H9 (cell line): ENCODE measurements at regions not wholly inside any gene's neighbourhood (a gene's known extent, or its start where the extent isn't known, plus 50 kb on each side); places are given as distances from the start of the nearest gene placed in this dataset.

Experiments used
- DNase-seq: peaks from one replicate; pipeline ENCODE4 v3.0.0-alpha.2; 2017
- H2AFZ ChIP-seq: one replicate; pipeline ENCODE4 v1.6.1; 2013; ENCODE audit warnings: mild to moderate bottlenecking, low read length, control low read depth, moderate library complexity
- H2AK5ac ChIP-seq: 2 replicates; pipeline ENCODE4 v1.6.1; 2013; ENCODE audit warnings: low read length, control low read depth, mixed read lengths; ENCODE audit not compliant: insufficient read length
- H2BK120ac ChIP-seq: one replicate; pipeline ENCODE4 v1.6.1; 2013; ENCODE audit warnings: low read depth, mild to moderate bottlenecking, low read length, control low read depth, inconsistent platforms; ENCODE audit not compliant: poor library complexity, severe bottlenecking
- H2BK12ac ChIP-seq: 2 replicates; pipeline ENCODE4 v1.6.1; 2013; ENCODE audit warnings: low read length, control low read depth, mixed read lengths, low read depth; ENCODE audit not compliant: insufficient read length
- H2BK15ac ChIP-seq: 2 replicates; pipeline ENCODE4 v1.6.1; 2013; ENCODE audit warnings: low read depth, low read length, control low read depth
- H2BK20ac ChIP-seq: one replicate; pipeline ENCODE4 v1.6.1; 2013; ENCODE audit warnings: low read depth, mild to moderate bottlenecking, low read length, control low read depth, inconsistent platforms; ENCODE audit not compliant: poor library complexity, severe bottlenecking
- H2BK5ac ChIP-seq: 2 replicates; pipeline ENCODE4 v1.6.1; 2013; ENCODE audit warnings: low read length, control low read depth, mixed read lengths; ENCODE audit not compliant: insufficient read length
- H3K14ac ChIP-seq: 2 replicates; pipeline ENCODE4 v1.6.1; 2013; ENCODE audit warnings: low read length, control low read depth; ENCODE audit not compliant: insufficient read depth
- H3K18ac ChIP-seq: 2 replicates; pipeline ENCODE4 v1.6.1; 2013; ENCODE audit warnings: low read depth, mild to moderate bottlenecking, mixed read lengths, low read length, control low read depth; ENCODE audit not compliant: insufficient read length
- H3K23ac ChIP-seq: 2 replicates; pipeline ENCODE4 v1.6.1; 2013; ENCODE audit warnings: low read length, control low read depth, mixed read lengths, low read depth; ENCODE audit not compliant: insufficient read length
- H3K23me2 ChIP-seq: 2 replicates; pipeline ENCODE4 v1.6.1; 2013; ENCODE audit warnings: low read depth, mild to moderate bottlenecking, mixed read lengths, low read length, control low read depth; ENCODE audit not compliant: insufficient read length, poor library complexity, severe bottlenecking
- H3K27ac ChIP-seq: 2 replicates; pipeline ENCODE4 v1.5.1; 2013; ENCODE audit warnings: low read length, control low read depth, mixed read lengths, low read depth; ENCODE audit not compliant: insufficient read length
- H3K27me3 ChIP-seq: 2 replicates; pipeline ENCODE4 v1.6.1; 2013; ENCODE audit warnings: low read length, control low read depth, inconsistent platforms; ENCODE audit not compliant: insufficient read depth
- H3K4ac ChIP-seq: 2 replicates; pipeline ENCODE4 v1.6.1; 2013; ENCODE audit warnings: low read depth, mild to moderate bottlenecking, control low read depth, inconsistent platforms, low read length, moderate library complexity
- H3K4me1 ChIP-seq: 2 replicates; pipeline ENCODE4 v1.6.1; 2013; ENCODE audit warnings: low read length, control low read depth, inconsistent platforms; ENCODE audit not compliant: insufficient read depth
- H3K4me2 ChIP-seq: 2 replicates; pipeline ENCODE4 v1.6.1; 2013; ENCODE audit warnings: low read length, control low read depth, mixed read lengths; ENCODE audit not compliant: insufficient read length, insufficient read depth
- H3K56ac ChIP-seq: 2 replicates; pipeline ENCODE4 v1.6.1; 2013; ENCODE audit warnings: low read depth, mild to moderate bottlenecking, mixed read lengths, low read length, control low read depth; ENCODE audit not compliant: insufficient read length
- H3K79me1 ChIP-seq: 2 replicates; pipeline ENCODE4 v1.6.1; 2013; ENCODE audit warnings: low read depth, mild to moderate bottlenecking, moderate library complexity, low read length, control low read depth, inconsistent platforms; ENCODE audit not compliant: insufficient read depth, poor library complexity, severe bottlenecking
- H3K79me2 ChIP-seq: 2 replicates; pipeline ENCODE4 v1.6.1; 2013; ENCODE audit warnings: low read length, control low read depth, inconsistent platforms; ENCODE audit not compliant: insufficient read depth
- H3K9ac ChIP-seq: 2 replicates; pipeline ENCODE4 v1.6.1; 2013; ENCODE audit warnings: low read length, control low read depth, mixed read lengths; ENCODE audit not compliant: insufficient read length; ENCODE audit errors: extremely low read depth
- H3K9me3 ChIP-seq: one replicate; pipeline ENCODE4 v1.6.1; 2013; ENCODE audit warnings: low read depth, low read length, inconsistent platforms; ENCODE audit not compliant: control insufficient read depth
- H3T11ph ChIP-seq: one replicate; pipeline ENCODE4 v1.6.1; 2013; ENCODE audit warnings: mild to moderate bottlenecking, low read length, control low read depth, inconsistent platforms
- H4K20me1 ChIP-seq: one replicate; pipeline ENCODE4 v1.6.1; 2013; ENCODE audit not compliant: control insufficient read depth, insufficient read length, insufficient read depth
- H4K5ac ChIP-seq: 2 replicates; pipeline ENCODE4 v1.6.1; 2013; ENCODE audit warnings: low read depth, mild to moderate bottlenecking, mixed read lengths, low read length, control low read depth; ENCODE audit not compliant: insufficient read length
- H4K8ac ChIP-seq: replicated peaks from 2 replicates; pipeline ENCODE4 v1.6.1; 2013; ENCODE audit warnings: low read length, control low read depth, mixed read lengths, low read depth; ENCODE audit not compliant: insufficient read length
- H4K91ac ChIP-seq: 2 replicates; pipeline ENCODE4 v1.6.1; 2013; ENCODE audit warnings: low read depth, mild to moderate bottlenecking, moderate library complexity, mixed read lengths, low read length, control low read depth; ENCODE audit not compliant: insufficient read length
- H3K27ac Mint-ChIP-seq, 3 experiments: 2 replicates in 2 of 3; 3 replicates in 1 of 3; pipeline ENCODE4 v1.8.0; 2020 to 2021; ENCODE audit warnings: mixed read lengths in 3 of 3, mild to moderate bottlenecking in 1 of 3, moderate library complexity in 1 of 3
- H3K27me3 Mint-ChIP-seq: 2 replicates; pipeline ENCODE4 v1.8.0; 2021; ENCODE audit warnings: low read depth, mild to moderate bottlenecking, moderate library complexity, mixed read lengths
- H3K36me3 Mint-ChIP-seq, 3 experiments: 2 replicates in 2 of 3; 3 replicates in 1 of 3; pipeline ENCODE4 v1.8.0; 2020 to 2021; ENCODE audit warnings: low read depth in 3 of 3, mixed read lengths in 3 of 3; ENCODE audit not compliant: insufficient read depth in 1 of 3
- H3K4me1 Mint-ChIP-seq, 2 experiments: 2 replicates each; pipeline ENCODE4 v1.8.0; 2020; ENCODE audit warnings: mixed read lengths in 2 of 2
- H3K4me3 Mint-ChIP-seq, 2 experiments: 2 replicates in 1 of 2; 3 replicates in 1 of 2; pipeline ENCODE4 v1.8.0; 2020 to 2021; ENCODE audit warnings: mild to moderate bottlenecking in 2 of 2, mixed read lengths in 2 of 2, moderate library complexity in 1 of 2
- H3K9me3 Mint-ChIP-seq, 2 experiments: 2 replicates in 1 of 2; 3 replicates in 1 of 2; pipeline ENCODE4 v1.8.0; 2020; ENCODE audit warnings: mild to moderate bottlenecking in 2 of 2, mixed read lengths in 2 of 2, moderate library complexity in 1 of 2
- WGBS: extraction: QIAGEN DNeasy Blood & Tissue Kit; methylation state at CpG from one replicate; pipeline ENCODE4 v1.1.7; 2013; ENCODE audit warnings: missing lambda C conversion rate, low lambda C conversion rate, mixed read lengths; ENCODE audit not compliant: insufficient read length; ENCODE audit errors: extremely low coverage; 5-methylcytosine and 5-hydroxymethylcytosine counted together
- TF ChIP-seq, protein P1 (sequence below): fragments of 200-600 bp; sonication (generic); conservative IDR thresholded peaks from 3 replicates; pipeline ENCODE4 v1.8.0; 2021; ENCODE audit warnings: antibody characterized with exemption, mild to moderate bottlenecking

DNA sequence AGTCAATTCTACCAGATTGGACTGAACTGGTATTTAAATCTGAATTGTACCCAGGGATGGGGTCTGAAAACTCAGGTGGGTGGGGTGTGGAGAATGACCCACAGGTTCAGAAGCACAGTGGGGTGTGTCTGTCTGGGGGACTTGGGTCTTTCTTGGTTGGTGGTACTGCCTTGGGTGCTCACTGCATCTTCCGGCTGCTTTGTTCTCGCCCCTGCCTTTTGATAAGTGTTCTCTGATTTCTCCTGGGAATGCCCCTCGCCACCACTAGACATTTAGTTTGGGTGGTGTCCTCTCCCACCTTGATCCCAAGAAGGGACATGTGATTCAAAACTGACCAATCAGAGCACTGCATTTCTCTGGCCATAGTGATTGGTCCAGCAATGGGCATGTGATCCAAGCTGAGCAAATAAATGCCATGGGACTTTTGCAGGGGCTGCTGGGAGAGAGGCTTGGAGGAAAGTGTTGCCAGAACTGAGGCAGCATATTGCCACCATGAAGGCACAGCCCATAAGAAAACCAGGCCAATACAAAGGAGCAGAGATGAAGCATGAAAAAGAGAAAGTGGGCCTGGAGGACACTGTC is 270.5 kb downstream of the NPHP4 start:
- WGBS, result no CpG with 5 or more reads among the region's 3 CpGs
- no peak overlapping the region for H3K4me3 Mint-ChIP-seq
- H4K91ac ChIP-seq, result no peak overlapping the region

More for the DNA sequence above, 270.5 kb downstream of the NPHP4 start:
- Histone ChIP-seq H3K18ac (no peak overlapping the region), H3K9me3 (no peaks in the 10 kb centered on the region), H3K23me2 (no peaks in the 10 kb centered on the region), H2AFZ (no peak overlapping the region), H2BK12ac (no peak overlapping the region), H3K27me3 (no peaks in the 10 kb centered on the region), H3K23ac (no peak overlapping the region), H4K5ac (no peak overlapping the region), H3K56ac (no peak overlapping the region), H3K14ac (no peak overlapping the region), H3K4me1 (no peaks in the 10 kb centered on the region; the same call in 1 of the 2 replicates), H2BK5ac (no peak overlapping the region), H3K4ac (no peak overlapping the region), H3K9ac (no peak overlapping the region), H2AK5ac (no peak overlapping the region), H3K79me2 (no peaks in the 10 kb centered on the region), H2BK15ac (no peak overlapping the region), H3K4me2 (no peak overlapping the region), H2BK20ac (no peak overlapping the region), H3K79me1 (no peaks in the 10 kb centered on the region), H3K27ac (no peak overlapping the region), H3T11ph (no peak overlapping the region), H4K8ac (no peak overlapping the region), H2BK120ac (no peak overlapping the region), H4K20me1 (no peaks in the 10 kb centered on the region)
- TF ChIP-seq, protein P1, sequence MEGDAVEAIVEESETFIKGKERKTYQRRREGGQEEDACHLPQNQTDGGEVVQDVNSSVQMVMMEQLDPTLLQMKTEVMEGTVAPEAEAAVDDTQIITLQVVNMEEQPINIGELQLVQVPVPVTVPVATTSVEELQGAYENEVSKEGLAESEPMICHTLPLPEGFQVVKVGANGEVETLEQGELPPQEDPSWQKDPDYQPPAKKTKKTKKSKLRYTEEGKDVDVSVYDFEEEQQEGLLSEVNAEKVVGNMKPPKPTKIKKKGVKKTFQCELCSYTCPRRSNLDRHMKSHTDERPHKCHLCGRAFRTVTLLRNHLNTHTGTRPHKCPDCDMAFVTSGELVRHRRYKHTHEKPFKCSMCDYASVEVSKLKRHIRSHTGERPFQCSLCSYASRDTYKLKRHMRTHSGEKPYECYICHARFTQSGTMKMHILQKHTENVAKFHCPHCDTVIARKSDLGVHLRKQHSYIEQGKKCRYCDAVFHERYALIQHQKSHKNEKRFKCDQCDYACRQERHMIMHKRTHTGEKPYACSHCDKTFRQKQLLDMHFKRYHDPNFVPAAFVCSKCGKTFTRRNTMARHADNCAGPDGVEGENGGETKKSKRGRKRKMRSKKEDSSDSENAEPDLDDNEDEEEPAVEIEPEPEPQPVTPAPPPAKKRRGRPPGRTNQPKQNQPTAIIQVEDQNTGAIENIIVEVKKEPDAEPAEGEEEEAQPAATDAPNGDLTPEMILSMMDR, result no peak
- Mint-ChIP-seq H3K36me3 (no peaks in the 10 kb centered on the region; a peak in 1 of 7 replicates), H3K27ac (no peak overlapping the region), H3K27me3 (peaks cover 17% of the 10 kb centered on the region), H3K9me3 (peaks cover 0 to 2% of the 10 kb centered on the region in 2 experiments; a peak in 1 of 5 replicates), H3K4me1 (peaks cover 27 to 28% of the 10 kb centered on the region in 2 experiments)
- DNase-seq, result peak; percentile 12
